ENCODE measurements at regions not wholly inside any gene's neighbourhood (a gene's known extent, or its start where the extent isn't known, plus 50 kb on each side); places are given as distances from the start of the nearest gene placed in this dataset.

GRCh38 chr11:129273944-129274711 is 82.0 kb upstream of the ARHGAP32 start:
- intact Hi-C loops (cut with DNase I) = no loop called here
- ATAC-seq = no peak

DNA sequence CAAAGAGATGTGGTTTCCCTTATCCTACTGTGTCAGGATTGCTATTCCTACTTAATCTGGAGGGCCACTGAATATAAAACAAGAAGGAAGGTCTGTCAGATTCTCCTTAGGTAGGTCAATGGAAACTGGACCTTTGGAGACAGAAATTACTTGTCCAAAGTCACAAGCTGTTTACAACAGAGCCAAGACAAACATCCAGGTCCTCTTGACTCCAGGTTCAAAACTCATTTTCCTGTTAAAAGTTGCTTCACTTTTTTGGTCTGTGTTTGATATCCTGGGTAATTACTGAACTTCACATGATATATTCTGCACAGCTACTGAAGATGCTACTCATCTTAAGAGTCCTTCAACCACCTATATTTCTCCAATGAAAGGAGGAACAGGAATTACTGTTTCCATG is 81.2 kb upstream of the ARHGAP32 start:
- DNase-seq (ENCODE audit: missing footprints) (no peak), ATAC-seq (no peak)
- intact Hi-C loops (cut with DNase I) = no loop called here

More at GRCh38 chr11:129273944-129274711, 82.0 kb upstream of the ARHGAP32 start:
- no peak for DNase-seq (ENCODE audit: missing footprints)

DNA sequence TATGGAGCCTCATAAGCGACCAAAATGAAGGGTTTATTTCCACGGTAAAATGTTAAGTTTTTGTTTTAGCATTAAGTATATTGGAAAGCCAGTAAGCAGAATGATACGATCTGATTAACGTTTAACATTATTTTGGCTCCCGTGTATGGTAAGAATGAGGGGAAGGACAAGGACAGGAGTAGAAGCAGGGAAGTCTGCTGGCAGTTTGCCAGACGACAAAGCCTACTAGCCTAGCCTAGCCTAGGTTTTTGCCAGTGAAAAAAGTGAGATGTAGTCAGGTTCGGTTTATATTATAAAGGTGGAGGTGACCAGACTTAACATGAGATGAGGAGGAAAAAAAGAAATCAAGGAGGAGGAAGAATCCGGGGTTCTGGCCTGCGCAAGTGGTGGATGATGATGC is 78.9 kb upstream of the ARHGAP32 start:
- no peak for DNase-seq (ENCODE audit: missing footprints)
- intact Hi-C loops (cut with DNase I) = no loop called here
- ATAC-seq = no peak

DNA sequence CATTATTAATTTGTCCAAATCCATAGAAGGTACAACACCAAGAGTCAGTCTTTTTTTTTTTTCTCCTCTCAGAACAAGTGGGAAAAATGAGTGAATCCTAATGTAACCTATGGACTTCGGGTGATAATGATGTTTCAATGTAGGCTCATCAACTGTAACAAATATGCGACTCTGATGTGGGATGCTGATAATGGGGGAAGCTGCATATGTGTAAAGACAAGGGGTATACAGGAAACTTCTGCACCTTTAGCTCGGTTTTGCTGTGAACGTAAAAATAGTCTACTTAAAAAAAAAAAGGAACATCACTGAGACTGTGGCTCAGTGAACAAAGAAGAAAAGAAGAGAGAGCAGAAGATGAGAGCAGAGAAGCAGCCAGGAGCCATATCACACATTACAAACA is 78.3 kb upstream of the ARHGAP32 start:
- ATAC-seq = no peak
- no peak for DNase-seq (ENCODE audit: missing footprints)
- intact Hi-C loops (cut with DNase I) = no loop called here

- intact Hi-C loops (cut with DNase I) = no loop called here
- DNase-seq (ENCODE audit: missing footprints) (no peak), ATAC-seq (no peak)
Measured at GRCh38 chr11:129268371-129268770, 76.2 kb upstream of the ARHGAP32 start.

GRCh38 chr11:129267716-129268115 is 75.6 kb upstream of the ARHGAP32 start:
- intact Hi-C loops (cut with DNase I) = no loop called here
- ATAC-seq = no peak
- DNase-seq (ENCODE audit: missing footprints) = no peak

- no peak for ATAC-seq
- intact Hi-C loops (cut with DNase I) = no loop called here
- DNase-seq (ENCODE audit: missing footprints) = no peak
Measured at GRCh38 chr11:129266536-129266935, 74.4 kb upstream of the ARHGAP32 start.

DNA sequence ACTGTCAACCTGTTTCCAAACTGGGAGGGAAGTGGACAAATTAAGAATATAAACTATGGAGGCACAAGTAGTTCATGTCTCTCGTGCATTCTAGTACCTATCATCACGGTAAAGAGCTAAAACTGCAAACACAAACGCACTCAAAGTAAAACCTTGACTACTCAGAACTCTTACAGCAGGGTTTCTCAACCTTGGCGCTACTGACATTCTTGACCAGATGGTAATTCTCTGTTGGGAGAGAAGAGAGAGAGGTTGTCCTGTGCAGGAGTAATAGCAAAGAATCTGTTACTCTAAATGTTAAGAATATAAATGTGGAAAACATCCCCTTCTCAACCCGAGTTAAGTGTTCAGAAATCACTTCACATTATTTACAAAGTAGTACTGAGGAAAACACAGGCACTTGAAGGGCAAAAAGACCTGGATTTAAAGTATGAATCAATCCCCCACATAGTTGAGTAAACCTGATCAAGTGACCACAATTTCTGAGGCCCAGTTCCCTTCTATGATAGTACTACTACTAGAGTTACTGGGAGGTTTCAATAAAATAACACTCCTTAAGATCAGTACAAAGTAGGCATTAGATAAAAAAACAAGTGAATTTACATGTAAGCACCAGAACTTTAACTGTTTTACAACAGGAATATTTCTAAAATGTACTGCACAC is 73.1 kb upstream of the ARHGAP32 start:
- no peak for ATAC-seq

GRCh38 chr11:129264114-129264513 is 72.0 kb upstream of the ARHGAP32 start:
- intact Hi-C loops (cut with DNase I) = no loop called here
- no peak for ATAC-seq
- no peak for DNase-seq (ENCODE audit: missing footprints)

More for the DNA sequence above, 73.1 kb upstream of the ARHGAP32 start:
- intact Hi-C loops (cut with DNase I) = no loop called here
- DNase-seq (ENCODE audit: missing footprints) = no peak

GRCh38 chr11:129260750-129261149 is 68.6 kb upstream of the ARHGAP32 start:
- intact Hi-C loops (cut with DNase I) = no loop called here
- ATAC-seq = peak; percentile 37
- no peak for DNase-seq (ENCODE audit: missing footprints)

- intact Hi-C loops (cut with DNase I) = no loop called here
- no peak for ATAC-seq
- no peak for DNase-seq (ENCODE audit: missing footprints)
Measured at GRCh38 chr11:129259931-129260348, 67.8 kb upstream of the ARHGAP32 start.

- no peak for ATAC-seq
- intact Hi-C loops (cut with DNase I) = no loop called here
- no peak for DNase-seq (ENCODE audit: missing footprints)
Measured at GRCh38 chr11:129258205-129258604, 66.1 kb upstream of the ARHGAP32 start.

DNA sequence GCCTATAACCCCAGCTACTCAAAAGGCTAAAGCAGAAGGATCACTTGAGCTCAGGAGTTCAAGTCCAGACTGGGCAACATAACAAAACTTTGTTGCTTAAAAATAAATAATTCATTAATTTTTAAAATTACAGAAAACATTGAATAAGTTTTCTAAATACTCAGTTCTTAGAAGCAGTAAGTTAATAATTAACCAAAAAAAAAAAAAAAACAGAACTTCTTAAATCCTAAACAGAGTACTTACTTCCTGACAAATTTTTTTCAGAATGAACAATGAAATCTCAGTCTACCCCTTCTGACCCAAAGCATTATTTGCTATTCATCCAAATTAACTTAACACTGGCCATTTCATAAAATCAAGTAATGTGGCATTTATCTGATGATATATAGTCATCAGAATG is 65.4 kb upstream of the ARHGAP32 start:
- DNase-seq (ENCODE audit: missing footprints) = no peak
- no peak for ATAC-seq
- intact Hi-C loops (cut with DNase I) = no loop called here

- intact Hi-C loops (cut with DNase I) = no loop called here
- no peak for ATAC-seq
Measured at GRCh38 chr11:129252621-129253020, 60.5 kb upstream of the ARHGAP32 start.

DNA sequence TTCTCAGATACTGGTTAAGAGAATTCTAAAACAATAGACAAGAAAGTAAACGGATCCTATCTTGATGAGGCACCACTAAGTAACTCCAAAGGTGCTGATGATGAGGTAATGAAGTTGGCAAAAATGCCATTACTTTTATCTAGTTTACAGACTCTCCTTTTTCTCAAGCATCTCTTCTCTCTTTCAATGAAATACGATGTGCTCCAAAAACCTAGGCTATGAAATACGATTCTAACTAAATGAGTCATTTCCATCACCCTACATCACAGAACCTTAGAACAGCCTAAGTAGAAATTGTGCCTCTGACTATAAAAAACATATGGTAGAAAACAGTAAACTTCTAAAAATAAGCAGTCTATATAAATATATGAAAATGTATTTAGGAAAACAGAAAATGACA is 58.9 kb upstream of the ARHGAP32 start:
- intact Hi-C loops (cut with DNase I) = no loop called here
- ATAC-seq (no peak), DNase-seq (ENCODE audit: missing footprints) (no peak)

More at GRCh38 chr11:129252621-129253020, 60.5 kb upstream of the ARHGAP32 start:
- DNase-seq (ENCODE audit: missing footprints) = no peak

- DNase-seq (ENCODE audit: missing footprints) (no peak), ATAC-seq (no peak)
- intact Hi-C loops (cut with DNase I) = no loop called here
Measured at GRCh38 chr11:129249923-129250322, 57.8 kb upstream of the ARHGAP32 start.

- no peak for DNase-seq (ENCODE audit: missing footprints)
- intact Hi-C loops (cut with DNase I) = no loop called here
- ATAC-seq = no peak
Measured at GRCh38 chr11:129249351-129249750, 57.2 kb upstream of the ARHGAP32 start.

- DNase-seq (ENCODE audit: missing footprints) (no peak), ATAC-seq (no peak)
- intact Hi-C loops (cut with DNase I) = no loop called here
Measured at GRCh38 chr11:129248618-129249017, 56.5 kb upstream of the ARHGAP32 start.

- DNase-seq (ENCODE audit: missing footprints) (no peak), ATAC-seq (no peak)
- intact Hi-C loops (cut with DNase I) = no loop called here
Measured at GRCh38 chr11:129247135-129247534, 55.0 kb upstream of the ARHGAP32 start.

GRCh38 chr11:129242855-129243254 is 50.7 kb upstream of the ARHGAP32 start:
- intact Hi-C loops (cut with DNase I) = no loop called here
- DNase-seq (ENCODE audit: missing footprints) (no peak), ATAC-seq (no peak)
